Fibroblast of lung (primary cell): ENCODE measurements at regions not wholly inside any gene's neighbourhood (a gene's known extent, or its start where the extent isn't known, plus 50 kb on each side); places are given as distances from the start of the nearest gene placed in this dataset.

Experiments used
- DNase-seq, 2 donors: peaks; one replicate each; pipeline versions ENCODE4 v3.0.0 to v3.0.0-alpha.2; 2010; ENCODE audit warnings: low read depth in 2 of 2
- H2AFZ ChIP-seq: 2 replicates; pipeline ENCODE4 v1.5.1; 2012; ENCODE audit warnings: low read length, control low read depth, inconsistent platforms
- H3K27ac ChIP-seq: 2 replicates; pipeline ENCODE4 v1.5.1; 2011; ENCODE audit warnings: low read length, control low read depth; ENCODE audit not compliant: insufficient read depth
- H3K27me3 ChIP-seq: 2 replicates; pipeline ENCODE4 v1.5.1; 2011; ENCODE audit warnings: mild to moderate bottlenecking, low read length; ENCODE audit not compliant: control insufficient read depth, insufficient read depth
- H3K36me3 ChIP-seq: 2 replicates; pipeline ENCODE4 v1.5.1; 2011; ENCODE audit warnings: low read length; ENCODE audit not compliant: control insufficient read depth, insufficient read depth
- H3K4me1 ChIP-seq: 2 replicates; pipeline ENCODE4 v1.5.1; 2011; ENCODE audit warnings: low read length; ENCODE audit not compliant: control insufficient read depth, insufficient read depth; ENCODE audit errors: extremely low read depth
- H3K4me2 ChIP-seq: 2 replicates; pipeline ENCODE4 v1.5.1; 2011; ENCODE audit warnings: low read length, control low read depth; ENCODE audit not compliant: insufficient read depth; ENCODE audit errors: extremely low read depth
- H3K4me3 ChIP-seq, 4 experiments: fragments of 200-600 bp in 1 of 4; sonication (generic) in 1 of 4; replicated peaks in 1 of 4; 2 replicates each; pipeline ENCODE4 v1.5.1; 2011 to 2016; ENCODE audit warnings: low read length in 4 of 4, low read depth in 3 of 4, mild to moderate bottlenecking in 3 of 4, control low read depth in 2 of 4, inconsistent platforms in 1 of 4, mixed read lengths in 1 of 4; ENCODE audit not compliant: insufficient read depth in 1 of 4; ENCODE audit errors: control extremely low read depth in 1 of 4
- H3K79me2 ChIP-seq: 2 replicates; pipeline ENCODE4 v1.5.1; 2012; ENCODE audit warnings: mild to moderate bottlenecking, low read length, inconsistent platforms; ENCODE audit not compliant: control insufficient read depth, insufficient read depth
- H3K9ac ChIP-seq: 2 replicates; pipeline ENCODE4 v1.5.1; 2011; ENCODE audit warnings: mild to moderate bottlenecking, low read length, control low read depth; ENCODE audit not compliant: insufficient read depth
- H3K9me3 ChIP-seq: 2 replicates; pipeline ENCODE4 v1.5.1; 2012; ENCODE audit warnings: low read depth, low read length; ENCODE audit not compliant: control insufficient read depth, insufficient read depth
- H4K20me1 ChIP-seq: 2 replicates; pipeline ENCODE4 v1.5.1; 2011; ENCODE audit warnings: low read length; ENCODE audit not compliant: control insufficient read depth, insufficient read depth; ENCODE audit errors: extremely low read depth
- EZH2 ChIP-seq: IDR thresholded peaks from 2 replicates; pipeline ENCODE4 v1.5.1; 2012; ENCODE audit warnings: low read length, control low read depth, mild to moderate bottlenecking; ENCODE audit errors: missing control alignments
- TF ChIP-seq, protein P1 (sequence below), 2 donors: IDR thresholded peaks in 1 of 2; conservative IDR thresholded peaks in 1 of 2; 1 replicate in 1 of 2; 2 replicates in 1 of 2; pipeline ENCODE4 v1.5.1; 2011 to 2012; ENCODE audit warnings: low read length in 2 of 2, control low read depth in 1 of 2, inconsistent platforms in 1 of 2, low read depth in 1 of 2, mild to moderate bottlenecking in 1 of 2

GRCh38 chr7:14995774-14996173, 93.2 kb upstream of the DGKB start:
- Histone ChIP-seq H3K4me3 (no peak overlapping the region), H2AFZ (no peak overlapping the region), H3K9me3 (no peaks in the 10 kb centered on the region), H3K27me3 (no peaks in the 10 kb centered on the region), H4K20me1 (no peaks in the 10 kb centered on the region), H3K79me2 (no peaks in the 10 kb centered on the region), H3K27ac (no peak overlapping the region), H3K4me2 (no peak overlapping the region), H3K36me3 (no peaks in the 10 kb centered on the region), H3K4me1 (no peaks in the 10 kb centered on the region), H3K9ac (no peak overlapping the region)
- DNase-seq = peak; percentile 3 to 64
- TF ChIP-seq EZH2 = no peak
- TF ChIP-seq, protein P1, sequence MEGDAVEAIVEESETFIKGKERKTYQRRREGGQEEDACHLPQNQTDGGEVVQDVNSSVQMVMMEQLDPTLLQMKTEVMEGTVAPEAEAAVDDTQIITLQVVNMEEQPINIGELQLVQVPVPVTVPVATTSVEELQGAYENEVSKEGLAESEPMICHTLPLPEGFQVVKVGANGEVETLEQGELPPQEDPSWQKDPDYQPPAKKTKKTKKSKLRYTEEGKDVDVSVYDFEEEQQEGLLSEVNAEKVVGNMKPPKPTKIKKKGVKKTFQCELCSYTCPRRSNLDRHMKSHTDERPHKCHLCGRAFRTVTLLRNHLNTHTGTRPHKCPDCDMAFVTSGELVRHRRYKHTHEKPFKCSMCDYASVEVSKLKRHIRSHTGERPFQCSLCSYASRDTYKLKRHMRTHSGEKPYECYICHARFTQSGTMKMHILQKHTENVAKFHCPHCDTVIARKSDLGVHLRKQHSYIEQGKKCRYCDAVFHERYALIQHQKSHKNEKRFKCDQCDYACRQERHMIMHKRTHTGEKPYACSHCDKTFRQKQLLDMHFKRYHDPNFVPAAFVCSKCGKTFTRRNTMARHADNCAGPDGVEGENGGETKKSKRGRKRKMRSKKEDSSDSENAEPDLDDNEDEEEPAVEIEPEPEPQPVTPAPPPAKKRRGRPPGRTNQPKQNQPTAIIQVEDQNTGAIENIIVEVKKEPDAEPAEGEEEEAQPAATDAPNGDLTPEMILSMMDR (conservative IDR thresholded peaks at IDR 0.05 in 1 of 2, IDR thresholded peaks at IDR 0.05 in 1 of 2; ENCODE audit: low read depth in 1 of 2, low read length in 2 of 2) = no peak

- no peaks in the 10 kb centered on the region for H3K27me3 ChIP-seq
- no peaks in the 10 kb centered on the region for H3K79me2 ChIP-seq
- no peak for DNase-seq
- TF ChIP-seq, protein P1 (conservative IDR thresholded peaks at IDR 0.05 in 1 of 2, IDR thresholded peaks at IDR 0.05 in 1 of 2; ENCODE audit: low read depth in 1 of 2, low read length in 2 of 2) = no peak
- TF ChIP-seq EZH2 = no peak
- H2AFZ ChIP-seq = no peak overlapping the region
- no peak overlapping the region for H3K4me3 ChIP-seq
- H3K27ac ChIP-seq = no peak overlapping the region
- no peaks in the 10 kb centered on the region for H4K20me1 ChIP-seq
- no peak overlapping the region for H3K4me2 ChIP-seq
- H3K9ac ChIP-seq = no peak overlapping the region
- H3K9me3 ChIP-seq = no peaks in the 10 kb centered on the region
- no peaks in the 10 kb centered on the region for H3K36me3 ChIP-seq
- no peaks in the 10 kb centered on the region for H3K4me1 ChIP-seq
Observed at GRCh38 chr7:14988941-14989340, 86.4 kb upstream of the DGKB start.

- no peaks in the 10 kb centered on the region for H3K27me3 ChIP-seq
- no peaks in the 10 kb centered on the region for H4K20me1 ChIP-seq
- H3K4me3 ChIP-seq = no peak overlapping the region
- H3K4me2 ChIP-seq = no peak overlapping the region
- no peaks in the 10 kb centered on the region for H3K9me3 ChIP-seq
- H3K79me2 ChIP-seq = no peaks in the 10 kb centered on the region
- no peaks in the 10 kb centered on the region for H3K36me3 ChIP-seq
- no peak overlapping the region for H3K27ac ChIP-seq
- no peaks in the 10 kb centered on the region for H3K4me1 ChIP-seq
- H3K9ac ChIP-seq = no peak overlapping the region
- no peak overlapping the region for H2AFZ ChIP-seq
- TF ChIP-seq EZH2 = no peak
- TF ChIP-seq, protein P1 (conservative IDR thresholded peaks at IDR 0.05 in 1 of 2, IDR thresholded peaks at IDR 0.05 in 1 of 2; ENCODE audit: low read depth in 1 of 2, low read length in 2 of 2) = no peak
- no peak for DNase-seq
Observed at GRCh38 chr7:14978687-14979086, 76.1 kb upstream of the DGKB start.
